EH (cell line): ENCODE measurements at regions not wholly inside any gene's neighbourhood (a gene's known extent, or its start where the extent isn't known, plus 50 kb on each side); places are given as distances from the start of the nearest gene placed in this dataset.
"Not testable (repeated sequence)": the region's sequence is repeated elsewhere in the genome, so short reads cannot be mapped to it uniquely, and the experiment has no call there.

Experiments used
- DNase-seq: peaks from one replicate; pipeline ENCODE4 v3.0.0-alpha.2; 2015; ENCODE audit warnings: low read depth

DNA sequence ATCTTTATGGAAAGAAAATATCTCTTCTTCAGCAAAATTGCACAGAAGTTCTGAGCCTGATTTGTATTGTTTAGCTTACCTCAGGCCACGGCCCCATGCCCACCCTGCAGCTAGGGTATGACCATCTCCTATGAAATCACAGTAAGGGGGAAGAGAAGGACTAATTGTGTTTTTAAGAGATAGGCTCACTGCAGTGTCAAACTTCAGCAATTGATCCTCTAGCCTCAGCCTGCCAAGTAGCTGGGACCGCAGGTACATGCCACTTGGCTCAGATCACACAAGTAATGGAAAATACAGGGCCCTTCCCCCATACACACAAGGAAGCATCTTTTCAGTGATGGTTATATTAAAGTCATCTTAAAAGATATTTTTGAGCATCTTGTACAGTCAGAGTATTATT lies 60.0 kb downstream of the DMAC1 start:
- DNase-seq = no peak

DNA sequence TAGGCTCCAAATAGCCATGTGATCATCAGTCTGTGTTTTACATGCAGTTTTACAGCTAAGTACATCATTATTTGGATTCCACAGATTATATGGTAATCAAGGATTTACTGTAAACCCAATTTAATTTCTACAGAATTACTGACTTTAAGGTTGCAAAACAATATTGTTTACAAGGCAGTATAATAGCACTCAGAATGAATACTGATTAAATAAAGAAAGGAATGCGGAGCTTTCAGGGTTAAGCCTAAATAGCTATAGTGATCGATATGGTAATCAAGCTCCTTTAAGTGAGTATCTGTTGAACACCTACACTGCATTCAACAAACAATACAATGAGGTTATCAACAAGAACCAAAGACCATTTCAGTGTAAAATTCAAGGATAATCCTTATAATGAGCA lies 64.3 kb downstream of the DMAC1 start:
- DNase-seq = no peak

DNA sequence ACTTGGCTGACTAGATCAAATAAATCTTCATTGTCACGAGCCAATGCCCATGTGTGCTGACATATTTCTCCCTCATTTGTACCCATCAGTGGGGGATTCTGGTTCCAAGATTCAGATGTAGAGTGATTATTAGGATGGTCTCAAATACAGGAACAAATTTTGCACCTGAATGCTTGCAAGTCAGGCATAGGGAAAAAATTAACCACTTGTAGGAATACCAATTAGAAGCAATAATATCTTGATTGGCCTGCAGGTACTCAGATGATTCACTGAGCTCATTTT lies 69.5 kb downstream of the DMAC1 start:
- DNase-seq = no peak

DNA sequence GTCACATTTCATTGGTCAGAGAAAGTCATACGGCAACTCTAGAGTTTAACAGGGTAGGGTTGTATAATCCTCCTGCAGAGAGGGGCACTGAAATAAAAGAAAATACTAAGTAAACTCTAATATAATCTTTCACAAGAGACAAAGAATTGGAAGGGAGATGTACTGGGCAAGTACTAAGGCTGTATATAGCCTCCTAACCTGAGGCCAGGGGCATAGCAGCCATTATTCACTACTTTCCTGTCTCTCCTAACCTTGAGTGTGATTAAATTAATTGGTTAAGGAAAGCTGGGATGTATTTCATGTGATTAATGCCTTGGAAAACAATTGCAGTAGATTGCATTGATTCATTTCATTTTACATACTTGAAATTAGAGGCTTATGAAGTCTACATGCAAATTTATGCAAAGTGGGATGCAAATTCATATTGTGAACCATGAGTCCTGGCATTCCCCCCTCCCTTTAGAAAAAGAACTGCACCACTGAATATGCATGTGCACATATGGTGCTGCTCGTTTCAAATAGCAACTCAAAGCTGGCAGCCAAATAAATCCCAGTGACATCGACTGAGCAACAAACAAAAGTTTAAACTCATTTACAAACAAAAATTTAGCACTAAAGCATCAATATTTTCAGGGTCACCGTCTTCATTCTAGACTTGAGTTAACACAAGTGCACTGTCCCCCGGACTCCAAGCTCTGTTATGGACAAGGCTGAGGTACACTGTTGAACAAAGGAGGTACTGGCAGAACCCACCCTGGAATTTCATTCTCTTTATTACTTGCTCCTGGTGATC lies 70.0 kb downstream of the DMAC1 start:
- no peak for DNase-seq

DNA sequence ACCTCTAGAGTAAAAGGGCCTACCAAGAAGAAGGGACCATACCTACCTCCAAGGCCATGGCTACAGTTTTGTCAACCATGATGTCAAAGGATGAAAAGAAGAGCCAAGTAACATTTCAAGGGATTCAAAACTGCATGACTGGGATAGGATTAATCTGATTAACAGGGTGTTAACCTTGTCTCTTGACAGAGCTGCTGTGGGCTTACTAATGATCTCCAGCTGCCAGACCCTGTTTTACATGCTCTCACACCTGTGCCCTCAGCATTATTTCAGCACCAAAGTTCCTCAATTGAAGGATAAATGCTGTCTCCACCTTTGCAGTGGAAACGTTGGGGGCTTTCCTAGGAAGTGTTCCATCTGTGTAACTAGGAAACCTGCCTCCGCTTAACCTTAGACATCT lies 78.3 kb downstream of the DMAC1 start:
- no peak for DNase-seq

DNA sequence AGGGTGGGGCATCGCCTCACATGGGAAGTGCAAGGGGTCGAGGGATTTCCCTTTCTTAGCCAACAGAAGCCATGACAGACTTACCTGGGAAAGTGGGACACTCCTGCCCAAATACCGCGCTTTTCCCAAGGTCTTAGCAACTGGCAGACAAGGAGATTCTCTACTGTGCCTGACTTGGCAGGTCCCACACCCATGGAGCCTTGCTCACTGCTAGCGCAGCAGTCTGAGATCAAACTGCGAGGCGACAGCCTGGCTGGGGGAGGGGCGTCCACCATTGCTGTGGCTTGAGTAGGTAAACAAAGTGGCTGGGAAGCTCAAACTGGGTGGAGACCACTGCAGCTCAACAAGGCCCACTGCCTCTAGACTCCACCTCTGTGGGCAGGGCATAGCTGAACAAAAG lies 86.5 kb downstream of the DMAC1 start:
- not testable (repeated sequence) for DNase-seq

DNA sequence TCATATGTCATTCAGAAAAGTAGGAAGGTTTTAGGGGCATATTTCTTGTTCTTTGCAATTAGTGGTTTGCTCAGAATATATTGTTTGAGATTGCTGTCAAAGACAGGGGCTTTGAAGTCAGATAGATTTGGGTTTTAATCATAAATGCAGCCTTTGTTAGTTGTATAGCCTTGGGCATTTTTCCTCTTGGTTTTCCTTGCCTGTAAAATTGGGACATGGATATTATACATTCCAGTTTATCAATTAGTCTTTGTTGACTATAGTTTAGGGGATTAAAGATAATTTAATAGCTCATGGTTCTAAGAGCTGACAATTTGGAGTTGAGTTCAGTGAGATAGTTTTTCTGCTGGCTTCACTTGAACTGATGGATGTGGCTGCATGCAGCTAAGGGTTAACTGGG lies 88.9 kb downstream of the DMAC1 start:
- no peak for DNase-seq

DNA sequence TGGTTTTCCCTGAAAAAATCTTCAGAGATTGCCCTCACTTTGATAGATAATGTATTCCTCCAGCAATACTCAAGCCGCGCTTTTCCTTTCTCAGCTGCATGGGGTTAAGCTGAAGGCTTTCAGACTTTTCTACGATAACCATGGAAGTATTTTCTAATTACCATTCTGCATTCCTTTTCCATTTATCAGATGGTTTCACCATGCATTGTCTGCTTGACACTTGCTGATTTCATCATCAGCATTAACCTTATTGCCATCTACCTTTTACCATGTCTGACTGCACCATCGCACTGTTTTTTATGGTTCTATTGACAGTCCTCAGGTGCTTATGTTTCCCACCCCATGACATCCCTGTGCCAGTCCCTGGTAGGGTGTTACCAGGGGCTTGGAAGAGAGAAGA lies 91.6 kb downstream of the DMAC1 start:
- DNase-seq = no peak

DNA sequence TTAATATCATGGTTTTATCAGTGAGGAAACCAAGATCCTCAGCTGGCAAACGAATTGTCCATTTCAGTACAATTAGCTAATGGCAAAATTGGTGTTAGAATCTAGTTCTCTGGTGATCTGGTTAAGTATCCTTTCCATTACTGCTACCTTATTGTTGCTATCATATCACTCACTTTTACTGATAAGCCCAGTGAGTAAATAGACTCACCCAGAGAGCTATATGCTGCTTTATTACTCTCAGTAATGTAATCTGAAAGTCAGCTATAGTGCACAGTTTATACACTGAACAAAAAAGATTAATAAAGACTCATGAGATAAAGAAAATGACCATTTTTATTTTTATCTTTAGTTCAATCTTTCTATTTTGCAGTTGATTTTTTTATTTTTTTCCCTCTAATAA lies 95.0 kb downstream of the DMAC1 start:
- no peak for DNase-seq

DNA sequence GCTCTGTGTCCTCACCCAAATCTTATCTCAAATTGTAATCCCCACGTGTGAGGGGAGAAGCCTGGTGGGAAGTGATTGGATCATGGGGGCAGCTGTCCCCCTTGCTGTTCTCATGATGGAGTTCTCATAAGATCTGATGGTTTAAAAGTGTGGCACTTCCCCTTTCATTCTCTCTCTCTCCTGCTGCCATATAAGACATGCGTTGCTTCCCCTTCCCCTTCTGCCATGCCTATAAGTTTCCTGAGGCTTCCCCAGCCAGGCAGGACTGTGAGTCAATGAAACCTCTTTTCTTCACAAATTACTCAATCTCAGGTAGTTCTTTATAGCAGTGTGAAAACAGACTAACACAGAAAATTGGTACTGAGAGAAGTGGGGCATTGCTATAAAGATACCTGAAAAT lies 107.7 kb downstream of the DMAC1 start:
- no peak for DNase-seq

DNA sequence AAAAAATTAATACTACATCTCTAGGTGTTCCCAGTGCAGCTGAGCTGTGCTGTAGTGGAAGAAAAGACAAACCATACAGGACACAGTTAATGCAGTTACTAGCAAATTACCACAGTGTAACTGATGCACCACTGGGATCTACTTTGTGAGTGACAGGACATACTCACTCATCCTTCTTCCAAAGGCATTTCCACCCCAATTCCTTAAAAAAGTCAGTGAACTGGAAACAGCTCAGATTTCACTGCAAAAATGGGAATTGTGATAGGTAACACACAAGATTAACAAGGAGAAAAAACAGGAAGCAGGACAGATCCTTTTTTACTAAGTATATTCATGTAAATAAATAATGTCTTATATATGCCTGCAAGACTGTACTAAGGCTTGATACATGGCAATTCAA lies 109.6 kb downstream of the DMAC1 start:
- DNase-seq = no peak

DNA sequence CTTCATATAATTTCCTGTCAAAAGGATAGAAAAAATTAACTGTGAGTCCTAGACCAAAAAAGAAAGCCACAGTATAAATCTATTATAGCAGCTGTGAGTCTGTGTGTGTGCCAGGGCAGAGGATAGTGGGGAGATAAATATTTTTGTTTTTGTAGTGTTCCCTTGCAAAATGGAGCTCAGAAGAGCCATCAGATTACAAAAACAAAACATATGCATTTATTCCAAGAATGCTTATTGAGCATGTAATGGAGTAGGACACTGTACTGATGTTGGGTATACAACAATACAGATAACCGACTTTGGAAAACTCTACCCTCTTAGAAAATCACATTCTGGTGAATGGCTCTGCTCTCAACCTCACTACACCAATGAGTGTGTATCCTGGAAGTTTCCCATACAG lies 111.0 kb downstream of the DMAC1 start:
- no peak for DNase-seq

DNA sequence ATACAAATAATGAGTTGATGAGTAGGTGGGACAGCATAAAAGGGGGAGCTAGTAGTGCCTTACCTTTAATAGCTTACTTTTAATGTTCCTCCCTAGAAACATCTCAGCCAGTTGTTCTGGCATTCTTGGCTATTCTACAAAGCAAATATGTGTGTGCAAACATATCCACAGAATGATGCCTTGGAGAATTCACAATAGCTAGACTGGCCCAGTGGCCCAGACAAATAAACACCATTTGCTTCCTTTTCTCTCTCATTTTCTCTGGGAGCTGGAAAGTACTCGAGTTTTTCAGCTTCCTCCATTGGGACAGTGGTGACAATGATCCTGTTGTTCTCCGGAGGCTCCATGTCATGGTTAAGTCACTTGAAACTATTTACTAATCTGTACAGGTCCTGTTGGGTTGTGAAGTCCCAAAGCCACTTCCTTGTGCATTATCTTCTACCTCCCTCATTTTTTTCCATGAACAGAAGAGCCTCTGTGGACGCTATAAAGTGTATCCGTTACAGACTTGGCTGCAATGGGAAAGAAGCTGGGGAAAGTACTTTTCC lies 122.9 kb downstream of the DMAC1 start:
- no peak for DNase-seq

DNA sequence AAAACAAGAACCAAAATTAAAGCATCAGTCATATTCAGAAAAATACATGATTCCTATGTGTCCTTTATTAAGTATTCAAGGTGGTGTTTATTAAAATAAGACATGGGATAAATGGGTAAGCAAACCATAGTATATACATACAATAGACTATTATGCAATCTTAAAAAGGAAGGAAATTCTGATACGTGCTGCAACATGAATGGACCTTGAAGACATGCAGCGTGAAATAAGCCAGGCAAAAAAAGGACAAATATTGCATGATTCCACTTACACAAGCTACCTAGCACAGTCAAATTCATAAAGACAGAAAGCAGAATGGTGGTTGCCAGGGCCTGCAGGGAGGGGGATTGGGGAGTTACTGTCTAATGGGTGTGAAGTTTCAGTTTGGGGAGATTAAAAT lies 127.7 kb downstream of the DMAC1 start:
- no peak for DNase-seq

DNA sequence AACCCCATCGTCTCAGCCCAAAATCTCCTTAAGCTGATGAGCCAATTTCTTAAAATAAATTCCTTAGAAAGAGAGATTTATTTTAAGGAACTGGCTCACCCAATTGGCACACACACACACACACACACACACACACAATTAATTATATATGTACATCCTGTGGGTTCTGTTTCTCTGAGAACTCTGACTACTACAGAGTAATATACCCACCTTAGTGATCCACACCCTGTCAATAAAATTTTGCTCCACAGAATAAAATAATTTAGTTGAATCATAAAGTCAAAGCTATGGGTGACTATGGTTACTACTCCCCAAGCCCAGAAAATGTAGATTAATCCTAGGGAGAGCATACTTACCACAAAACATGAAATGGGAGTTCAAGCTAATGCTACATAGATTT lies 131.0 kb downstream of the DMAC1 start:
- no peak for DNase-seq

DNA sequence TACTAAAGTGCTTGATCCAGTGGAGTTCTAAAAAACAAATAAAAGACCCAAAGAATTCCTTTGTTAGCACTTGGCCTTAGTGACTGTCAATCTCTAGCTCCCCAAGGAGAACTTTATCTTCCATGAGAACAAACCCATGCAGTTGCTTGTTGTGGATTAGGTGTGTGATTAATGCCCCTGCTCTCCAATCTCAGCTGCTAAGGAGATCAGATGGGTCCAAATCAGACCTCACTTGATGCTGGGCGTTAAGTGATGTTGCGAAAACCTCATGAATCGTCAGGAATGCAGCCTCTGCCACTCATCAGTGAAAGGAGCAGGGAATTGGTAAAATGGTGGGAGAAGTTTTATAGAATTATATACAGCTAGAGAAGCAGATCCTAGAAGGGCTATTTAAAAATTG lies 133.7 kb downstream of the DMAC1 start:
- no peak for DNase-seq

DNA sequence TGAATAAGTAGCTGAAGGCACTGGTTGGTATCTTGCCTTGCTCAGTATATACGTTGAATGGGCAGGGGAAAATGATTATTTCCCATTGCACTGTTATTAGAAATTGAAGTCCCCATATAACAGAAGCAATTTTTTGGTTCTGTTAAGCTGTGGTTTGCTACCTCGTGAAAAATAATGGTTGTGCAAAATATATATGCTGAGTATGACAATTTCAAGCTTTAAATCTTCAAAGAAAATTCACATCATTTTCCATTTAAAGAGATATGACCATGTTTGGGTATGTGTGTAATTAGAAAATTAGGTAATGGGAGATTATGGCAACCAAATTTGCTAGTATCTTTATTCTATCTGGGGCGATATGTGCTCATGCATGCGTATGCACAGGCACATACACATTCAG lies 139.8 kb downstream of the DMAC1 start:
- DNase-seq = no peak

DNA sequence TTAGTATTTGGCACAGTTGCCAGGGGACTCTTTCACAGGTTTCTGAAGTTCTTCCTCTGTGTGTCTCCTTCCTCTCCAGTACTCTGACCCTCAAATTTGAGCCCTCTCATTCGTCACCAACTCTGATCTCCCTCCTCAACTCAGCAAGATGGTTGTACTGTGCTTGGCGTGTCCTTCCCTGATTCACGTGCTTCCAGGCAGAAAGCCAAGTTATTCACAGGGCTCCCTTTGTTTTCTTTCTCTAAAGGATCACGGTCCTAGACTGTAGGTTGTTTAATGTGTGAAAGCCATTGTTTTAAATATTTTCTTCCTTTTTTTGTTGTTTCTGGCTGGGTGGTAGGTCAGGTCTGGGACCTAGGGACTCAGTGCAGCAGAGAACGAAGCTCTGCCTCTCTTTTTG lies 142.9 kb downstream of the DMAC1 start:
- no peak for DNase-seq

DNA sequence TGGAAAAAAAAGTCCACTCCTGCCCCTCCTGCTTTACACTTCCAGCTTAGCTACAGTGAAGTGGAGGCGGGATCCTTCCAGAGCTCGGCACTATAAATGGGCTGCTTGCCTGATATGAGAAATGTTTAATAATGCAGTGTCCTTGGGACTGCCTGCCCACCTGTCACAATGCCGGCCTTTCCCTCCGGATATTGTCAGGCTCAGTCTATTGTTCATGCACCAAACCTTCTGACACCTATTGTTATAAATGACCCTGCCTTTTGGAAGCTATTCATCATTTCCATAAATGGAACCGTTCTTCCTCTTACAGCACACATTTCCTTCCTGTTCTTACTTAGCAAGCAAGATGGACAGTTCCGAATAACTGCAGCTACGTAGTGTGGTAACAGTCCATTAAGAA lies 146.3 kb downstream of the DMAC1 start:
- DNase-seq = no peak

DNA sequence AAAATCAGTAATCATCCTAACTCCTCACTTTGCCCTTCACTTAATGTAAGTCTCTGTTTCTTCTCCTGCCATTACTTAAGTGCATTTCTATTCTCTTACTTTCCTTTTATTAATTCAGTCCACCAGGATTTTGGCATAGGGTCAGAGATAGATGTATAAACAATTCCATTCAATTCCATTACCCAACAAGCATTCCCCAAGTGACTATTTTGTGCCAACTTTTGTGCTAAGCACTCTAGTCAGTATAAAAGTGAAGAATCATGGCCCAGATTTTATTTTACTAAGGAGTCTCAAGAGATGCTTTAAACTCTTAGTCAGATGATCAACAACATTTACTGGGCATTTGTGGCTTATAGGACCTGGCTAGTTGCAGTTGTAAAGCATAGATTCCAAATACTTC lies 159.3 kb downstream of the DMAC1 start:
- DNase-seq = no peak

DNA sequence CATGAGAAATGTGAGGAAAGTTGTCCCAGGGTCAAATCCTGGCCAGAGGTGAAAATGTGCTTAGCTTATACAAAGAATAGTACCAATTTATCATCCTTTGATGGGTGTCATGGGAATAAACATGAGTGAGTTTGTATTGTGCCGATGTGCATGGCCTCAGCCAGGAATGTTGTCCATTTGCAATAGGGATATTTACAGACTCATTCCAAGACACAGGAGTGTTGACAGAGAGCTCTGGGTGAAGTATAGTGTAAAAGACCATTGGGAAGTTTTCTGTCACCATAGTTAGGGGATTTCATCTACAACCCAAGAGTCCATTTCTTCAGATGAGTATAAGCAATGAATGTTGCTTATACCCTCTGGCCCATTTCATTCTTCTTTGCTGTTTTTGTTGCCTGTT lies 160.1 kb downstream of the DMAC1 start:
- no peak for DNase-seq

DNA sequence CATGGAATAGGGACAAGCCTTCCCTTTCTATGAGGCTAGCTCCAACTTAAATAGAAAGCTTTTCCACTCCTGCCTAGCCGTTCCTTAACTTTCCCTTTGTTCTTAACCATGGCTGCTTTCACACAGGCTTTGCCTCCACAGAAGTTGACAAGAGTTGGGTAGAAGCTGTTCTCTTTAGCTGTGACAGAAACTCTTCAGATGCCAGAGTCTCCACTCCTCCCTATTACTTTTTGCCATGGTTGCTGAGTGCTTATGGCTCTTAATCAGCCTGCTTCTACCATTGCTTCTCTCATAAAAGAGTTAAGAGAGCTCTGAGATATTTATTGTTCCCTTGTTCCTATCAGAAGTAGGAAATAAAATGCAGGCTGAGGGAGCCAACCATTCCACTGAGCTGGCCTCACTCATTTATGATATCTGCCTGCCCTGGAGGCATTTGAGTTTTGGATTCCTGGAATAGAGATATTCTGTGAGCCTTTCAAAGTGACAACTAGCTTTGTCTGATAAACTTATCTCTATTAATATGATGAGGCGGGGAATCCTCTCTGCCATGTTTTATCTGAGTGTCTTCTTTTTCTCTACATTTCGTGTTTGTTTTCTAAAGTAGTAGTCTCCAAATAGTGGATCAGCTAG lies 162.6 kb downstream of the DMAC1 start:
- DNase-seq = no peak

DNA sequence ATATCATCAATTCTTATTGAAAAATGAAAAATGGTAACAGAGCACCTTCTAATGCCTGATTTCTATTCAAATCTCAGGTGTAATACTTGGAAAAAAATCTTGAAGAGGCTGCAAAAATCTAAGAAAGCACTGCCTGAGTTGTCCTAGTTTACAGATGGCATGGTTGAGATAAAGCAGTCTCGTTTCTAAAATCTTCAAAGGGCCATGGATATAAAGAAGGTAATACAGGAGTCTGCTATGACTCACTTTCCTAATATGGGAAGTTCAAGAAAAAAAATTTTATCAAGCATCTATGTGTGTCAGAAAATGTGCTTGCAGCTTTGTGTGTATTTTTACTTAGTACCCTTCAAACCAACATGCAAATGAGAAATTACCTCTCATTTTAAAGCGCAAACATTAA lies 163.3 kb downstream of the DMAC1 start:
- no peak for DNase-seq

DNA sequence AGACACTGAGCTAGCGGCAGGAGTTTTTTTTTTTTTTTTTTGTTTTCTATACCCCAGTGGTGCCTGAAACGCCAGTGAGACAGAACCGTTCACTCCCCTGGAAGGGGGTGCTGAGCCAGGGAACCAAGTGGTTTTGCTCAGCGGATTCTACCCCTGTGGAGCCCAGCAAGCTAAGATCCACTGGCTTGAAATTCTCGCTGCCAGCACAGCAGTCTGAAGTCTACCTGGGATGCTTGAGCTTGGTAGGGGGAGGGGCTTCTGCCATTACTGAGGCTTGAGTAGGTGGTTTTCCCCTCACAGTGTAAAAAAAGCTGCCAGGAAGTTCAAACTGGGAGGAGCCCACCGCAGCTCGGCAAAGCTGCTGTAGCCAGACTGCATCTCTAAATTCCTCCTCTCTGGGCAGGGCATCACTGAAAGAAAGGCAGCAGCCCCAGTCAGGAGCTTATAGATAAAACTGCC lies 173.0 kb downstream of the DMAC1 start:
- not testable (repeated sequence) for DNase-seq
